Epithelial cell of esophagus (primary cell): ENCODE measurements at regions not wholly inside any gene's neighbourhood (a gene's known extent, or its start where the extent isn't known, plus 50 kb on each side); places are given as distances from the start of the nearest gene placed in this dataset.

ENCODE experiments used
- DNase-seq: peaks from one replicate; pipeline ENCODE4 v3.0.0; 2010; ENCODE audit warnings: low read depth
- H3K4me3 ChIP-seq: 2 replicates; pipeline ENCODE4 v1.5.1; 2011; ENCODE audit warnings: mild to moderate bottlenecking, low read length, control low read depth
- CTCF ChIP-seq: IDR thresholded peaks from 2 replicates; pipeline ENCODE4 v1.5.1; 2011; ENCODE audit warnings: low read depth, mild to moderate bottlenecking, low read length, control low read depth, inconsistent platforms; ENCODE audit not compliant: insufficient read depth; ENCODE audit errors: missing control alignments

- no peak for TF ChIP-seq CTCF
- no peak for DNase-seq
- H3K4me3 ChIP-seq: no peak overlapping the region
These were observed 170.3 kb upstream of the FTMT start for GRCh38 chr5:121681229-121681855.

GRCh38 chr5:121688126-121688525, 163.6 kb upstream of the FTMT start:
- DNase-seq: no peak
- no peak overlapping the region for H3K4me3 ChIP-seq
- TF ChIP-seq CTCF: no peak

- DNase-seq: no peak
- no peak for TF ChIP-seq CTCF
- H3K4me3 ChIP-seq: no peak overlapping the region
These were observed 162.9 kb upstream of the FTMT start for GRCh38 chr5:121688781-121689180.

GRCh38 chr5:121691478-121691877, 160.2 kb upstream of the FTMT start:
- H3K4me3 ChIP-seq: no peak overlapping the region
- TF ChIP-seq CTCF: no peak
- peak; percentile 23 for DNase-seq

GRCh38 chr5:121692158-121692557, 159.5 kb upstream of the FTMT start:
- DNase-seq: no peak
- no peak overlapping the region for H3K4me3 ChIP-seq
- TF ChIP-seq CTCF: no peak

GRCh38 chr5:121693864-121694263, 157.8 kb upstream of the FTMT start:
- peak; percentile 73 for DNase-seq
- TF ChIP-seq CTCF: no peak
- no peak overlapping the region for H3K4me3 ChIP-seq

- DNase-seq: no peak
- no peak for TF ChIP-seq CTCF
- H3K4me3 ChIP-seq: no peak overlapping the region
These were observed 156.4 kb upstream of the FTMT start for GRCh38 chr5:121695307-121695706.
